Mammary epithelial cell (primary cell): ENCODE measurements at regions not wholly inside any gene's neighbourhood (a gene's known extent, or its start where the extent isn't known, plus 50 kb on each side); places are given as distances from the start of the nearest gene placed in this dataset.

Experiments used
- EZH2 ChIP-seq: IDR thresholded peaks from 2 replicates; pipeline ENCODE4 v1.6.1; 2012; ENCODE audit warnings: low read length, inconsistent platforms, borderline replicate concordance
- TF ChIP-seq, protein P1 (sequence below), 2 donors: IDR thresholded peaks in 1 of 2; conservative IDR thresholded peaks in 1 of 2; 2 replicates each; pipeline ENCODE4 v1.5.1; 2011 to 2012; ENCODE audit warnings: inconsistent platforms in 2 of 2, low read length in 2 of 2, mild to moderate bottlenecking in 2 of 2, control low read depth in 1 of 2, low read depth in 1 of 2; ENCODE audit not compliant: insufficient read depth in 1 of 2; ENCODE audit errors: extremely low read depth in 1 of 2

DNA sequence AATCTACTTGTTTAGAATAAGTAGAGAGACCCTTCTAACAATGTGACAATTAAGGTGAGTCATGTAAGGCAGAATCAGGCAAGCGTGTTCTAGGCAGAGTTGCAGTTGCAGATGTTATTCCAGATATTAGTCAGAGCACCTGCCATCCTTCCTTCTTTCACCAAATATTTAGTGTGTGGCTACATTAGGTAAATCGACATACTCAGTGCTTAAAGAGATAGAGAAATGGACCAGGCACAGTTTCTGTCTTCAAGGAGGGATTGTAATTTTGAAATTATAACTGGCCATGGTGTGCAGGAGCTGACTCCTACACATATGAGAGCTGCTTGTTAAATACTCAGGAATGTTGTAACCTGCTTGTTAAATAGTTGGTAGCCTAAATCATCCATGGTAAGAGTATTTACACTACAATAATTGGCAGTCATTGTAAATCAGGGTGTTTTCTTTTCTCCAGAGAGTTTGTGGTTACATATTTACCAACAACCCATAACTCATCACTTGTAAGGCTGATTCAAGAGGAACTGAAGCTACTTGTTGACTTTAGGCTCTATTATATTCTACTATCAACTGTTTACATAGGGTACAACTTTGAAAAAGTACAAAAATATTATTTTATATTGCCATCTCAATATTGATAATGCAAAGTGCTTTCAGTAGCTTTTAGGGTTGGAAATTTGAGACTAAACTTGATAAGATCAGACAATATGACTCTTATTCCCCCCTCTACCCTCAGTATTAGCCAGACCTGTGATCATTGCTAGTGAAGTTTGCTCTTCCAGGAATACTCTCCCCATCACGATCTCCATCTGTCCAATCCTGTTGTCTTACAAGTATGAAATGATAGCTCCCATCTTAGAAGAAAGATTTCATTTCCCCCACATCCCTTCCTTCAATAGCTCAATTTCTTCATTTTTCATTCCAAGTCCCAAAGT lies 607.1 kb downstream of the COL12A1 start:
- TF ChIP-seq, protein P1, sequence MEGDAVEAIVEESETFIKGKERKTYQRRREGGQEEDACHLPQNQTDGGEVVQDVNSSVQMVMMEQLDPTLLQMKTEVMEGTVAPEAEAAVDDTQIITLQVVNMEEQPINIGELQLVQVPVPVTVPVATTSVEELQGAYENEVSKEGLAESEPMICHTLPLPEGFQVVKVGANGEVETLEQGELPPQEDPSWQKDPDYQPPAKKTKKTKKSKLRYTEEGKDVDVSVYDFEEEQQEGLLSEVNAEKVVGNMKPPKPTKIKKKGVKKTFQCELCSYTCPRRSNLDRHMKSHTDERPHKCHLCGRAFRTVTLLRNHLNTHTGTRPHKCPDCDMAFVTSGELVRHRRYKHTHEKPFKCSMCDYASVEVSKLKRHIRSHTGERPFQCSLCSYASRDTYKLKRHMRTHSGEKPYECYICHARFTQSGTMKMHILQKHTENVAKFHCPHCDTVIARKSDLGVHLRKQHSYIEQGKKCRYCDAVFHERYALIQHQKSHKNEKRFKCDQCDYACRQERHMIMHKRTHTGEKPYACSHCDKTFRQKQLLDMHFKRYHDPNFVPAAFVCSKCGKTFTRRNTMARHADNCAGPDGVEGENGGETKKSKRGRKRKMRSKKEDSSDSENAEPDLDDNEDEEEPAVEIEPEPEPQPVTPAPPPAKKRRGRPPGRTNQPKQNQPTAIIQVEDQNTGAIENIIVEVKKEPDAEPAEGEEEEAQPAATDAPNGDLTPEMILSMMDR (conservative IDR thresholded peaks at IDR 0.05 in 1 of 2, IDR thresholded peaks at IDR 0.05 in 1 of 2; ENCODE audit: extremely low read depth in 1 of 2, insufficient read depth in 1 of 2, low read depth in 1 of 2, low read length in 2 of 2): no peak
- no peak for TF ChIP-seq EZH2
